ENCODE measurements at regions not wholly inside any gene's neighbourhood (a gene's known extent, or its start where the extent isn't known, plus 50 kb on each side); places are given as distances from the start of the nearest gene placed in this dataset.
"Not testable (repeated sequence)": the region's sequence is repeated elsewhere in the genome, so short reads cannot be mapped to it uniquely, and the experiment has no call there.

DNA sequence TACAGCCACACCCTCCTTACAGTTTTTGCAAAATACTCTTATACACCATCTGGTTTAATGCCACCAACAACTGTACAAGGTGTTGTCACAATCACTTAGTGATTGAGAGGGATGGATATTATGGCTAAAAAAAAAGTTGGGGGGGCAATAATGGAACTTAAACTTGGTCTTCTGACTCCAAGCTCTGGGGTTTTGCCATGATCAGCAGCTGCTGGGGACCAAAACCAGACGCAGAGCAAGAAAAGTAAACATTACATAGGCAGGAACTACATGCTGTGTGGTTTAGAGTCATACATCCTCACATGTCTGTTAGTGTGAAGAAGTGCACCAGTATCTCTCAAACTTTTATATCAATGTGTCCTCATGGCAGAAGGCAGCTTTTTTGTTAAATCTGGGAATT lies 152.4 kb downstream of the TBC1D2B start:
- H3K36me3 Mint-ChIP-seq (ENCODE audit: low read depth); H3K4me1 Mint-ChIP-seq; DNase-seq; H3K4me3 Mint-ChIP-seq; H3K9me3 ChIP-seq (ENCODE audit: control insufficient read depth, low read length, poor library complexity, severe bottlenecking); ATAC-seq; H3K27ac Mint-ChIP-seq: not testable (repeated sequence)
- H3K27me3 Mint-ChIP-seq, result peaks cover 20% of the 10 kb centered on the region

- H3K36me3 Mint-ChIP-seq (ENCODE audit: low read depth), result peaks cover 2% of the 10 kb centered on the region
- no peak for ATAC-seq
- DNase-seq, result no peak
- H3K4me3 Mint-ChIP-seq, result no peak overlapping the region
- H3K27me3 Mint-ChIP-seq, result peaks cover 29% of the 10 kb centered on the region
- no peak overlapping the region for H3K27ac Mint-ChIP-seq
- no peaks in the 10 kb centered on the region for H3K9me3 ChIP-seq (ENCODE audit: control insufficient read depth, low read length, poor library complexity, severe bottlenecking)
- H3K4me1 Mint-ChIP-seq, result peaks cover 3% of the 10 kb centered on the region
Measured at GRCh38 chr15:77921664-77922063, 155.8 kb downstream of the TBC1D2B start.

GRCh38 chr15:77916966-77917635 lies 160.4 kb downstream of the TBC1D2B start:
- not testable (repeated sequence) for H3K4me1 Mint-ChIP-seq

GRCh38 chr15:77915961-77916330 lies 161.6 kb downstream of the TBC1D2B start:
- DNase-seq; H3K9me3 ChIP-seq (ENCODE audit: control insufficient read depth, low read length, poor library complexity, severe bottlenecking); ATAC-seq; H3K4me1 Mint-ChIP-seq; H3K27ac Mint-ChIP-seq; H3K36me3 Mint-ChIP-seq (ENCODE audit: low read depth); H3K4me3 Mint-ChIP-seq: not testable (repeated sequence)
- peaks cover 22% of the 10 kb centered on the region for H3K27me3 Mint-ChIP-seq

More at GRCh38 chr15:77916966-77917635, 160.4 kb downstream of the TBC1D2B start:
- H3K27me3 Mint-ChIP-seq, result peaks cover 32% of the 10 kb centered on the region
- not testable (repeated sequence) for H3K9me3 ChIP-seq (ENCODE audit: control insufficient read depth, low read length, poor library complexity, severe bottlenecking); DNase-seq; ATAC-seq; H3K36me3 Mint-ChIP-seq (ENCODE audit: low read depth); H3K27ac Mint-ChIP-seq; H3K4me3 Mint-ChIP-seq

GRCh38 chr15:77915261-77915960 lies 162.1 kb downstream of the TBC1D2B start:
- ATAC-seq (no peak), DNase-seq (peak in 1 of 3 donors; percentile 1)
- H3K9me3 ChIP-seq (ENCODE audit: control insufficient read depth, low read length, poor library complexity, severe bottlenecking), result no peaks in the 10 kb centered on the region
- Mint-ChIP-seq H3K4me1 (peaks cover 4% of the 10 kb centered on the region), H3K36me3 (ENCODE audit: low read depth) (no peaks in the 10 kb centered on the region), H3K4me3 (no peak overlapping the region), H3K27me3 (peaks cover 21% of the 10 kb centered on the region), H3K27ac (no peak overlapping the region)

GRCh38 chr15:77914531-77914930 lies 163.0 kb downstream of the TBC1D2B start:
- H3K36me3 Mint-ChIP-seq (ENCODE audit: low read depth); DNase-seq; H3K9me3 ChIP-seq (ENCODE audit: control insufficient read depth, low read length, poor library complexity, severe bottlenecking); H3K4me1 Mint-ChIP-seq; H3K27ac Mint-ChIP-seq; ATAC-seq; H3K4me3 Mint-ChIP-seq: not testable (repeated sequence)
- H3K27me3 Mint-ChIP-seq, result peaks cover 13% of the 10 kb centered on the region

GRCh38 chr15:77910030-77910911 lies 167.2 kb downstream of the TBC1D2B start:
- not testable (repeated sequence) for H3K27ac Mint-ChIP-seq; H3K9me3 ChIP-seq (ENCODE audit: control insufficient read depth, low read length, poor library complexity, severe bottlenecking); H3K4me1 Mint-ChIP-seq; H3K36me3 Mint-ChIP-seq (ENCODE audit: low read depth)
- Mint-ChIP-seq H3K4me3 (peak overlapping the region; percentile 81), H3K27me3 (peaks cover 17% of the 10 kb centered on the region)
- DNase-seq (peak; percentile 50 to 59 (median 55)), ATAC-seq (peak; percentile 80)

GRCh38 chr15:77909182-77909940 lies 168.2 kb downstream of the TBC1D2B start:
- ATAC-seq (no peak), DNase-seq (no peak)
- Mint-ChIP-seq H3K4me3 (no peak overlapping the region), H3K27ac (no peak overlapping the region), H3K4me1 (peaks cover 8% of the 10 kb centered on the region), H3K27me3 (peaks cover 14% of the 10 kb centered on the region), H3K36me3 (ENCODE audit: low read depth) (no peaks in the 10 kb centered on the region)
- no peaks in the 10 kb centered on the region for H3K9me3 ChIP-seq (ENCODE audit: control insufficient read depth, low read length, poor library complexity, severe bottlenecking)

GRCh38 chr15:77908752-77909111 lies 168.8 kb downstream of the TBC1D2B start:
- not testable (repeated sequence) for H3K27ac Mint-ChIP-seq; ATAC-seq; DNase-seq; H3K9me3 ChIP-seq (ENCODE audit: control insufficient read depth, low read length, poor library complexity, severe bottlenecking); H3K36me3 Mint-ChIP-seq (ENCODE audit: low read depth); H3K4me3 Mint-ChIP-seq; H3K4me1 Mint-ChIP-seq
- peaks cover 12% of the 10 kb centered on the region for H3K27me3 Mint-ChIP-seq

- DNase-seq, result peak in 1 of 3 donors; percentile 25
- Mint-ChIP-seq H3K27ac (no peak overlapping the region), H3K4me3 (no peak overlapping the region), H3K4me1 (peaks cover 8% of the 10 kb centered on the region), H3K36me3 (ENCODE audit: low read depth) (no peaks in the 10 kb centered on the region), H3K27me3 (peaks cover 12% of the 10 kb centered on the region)
- ATAC-seq, result peak; percentile 42
- no peaks in the 10 kb centered on the region for H3K9me3 ChIP-seq (ENCODE audit: control insufficient read depth, low read length, poor library complexity, severe bottlenecking)
Measured at GRCh38 chr15:77907824-77908751, 169.4 kb downstream of the TBC1D2B start.

- peaks cover 12% of the 10 kb centered on the region for H3K27me3 Mint-ChIP-seq
- not testable (repeated sequence) for H3K4me1 Mint-ChIP-seq, H3K4me3 Mint-ChIP-seq
Measured at GRCh38 chr15:77906062-77906990, 171.2 kb downstream of the TBC1D2B start.

More at GRCh38 chr15:77906062-77906990, 171.2 kb downstream of the TBC1D2B start:
- not testable (repeated sequence) for DNase-seq; H3K36me3 Mint-ChIP-seq (ENCODE audit: low read depth); H3K9me3 ChIP-seq (ENCODE audit: control insufficient read depth, low read length, poor library complexity, severe bottlenecking); ATAC-seq; H3K27ac Mint-ChIP-seq

All from T-helper 17 cell (primary cell).